ENCODE measurements at regions not wholly inside any gene's neighbourhood (a gene's known extent, or its start where the extent isn't known, plus 50 kb on each side); places are given as distances from the start of the nearest gene placed in this dataset.

DNA sequence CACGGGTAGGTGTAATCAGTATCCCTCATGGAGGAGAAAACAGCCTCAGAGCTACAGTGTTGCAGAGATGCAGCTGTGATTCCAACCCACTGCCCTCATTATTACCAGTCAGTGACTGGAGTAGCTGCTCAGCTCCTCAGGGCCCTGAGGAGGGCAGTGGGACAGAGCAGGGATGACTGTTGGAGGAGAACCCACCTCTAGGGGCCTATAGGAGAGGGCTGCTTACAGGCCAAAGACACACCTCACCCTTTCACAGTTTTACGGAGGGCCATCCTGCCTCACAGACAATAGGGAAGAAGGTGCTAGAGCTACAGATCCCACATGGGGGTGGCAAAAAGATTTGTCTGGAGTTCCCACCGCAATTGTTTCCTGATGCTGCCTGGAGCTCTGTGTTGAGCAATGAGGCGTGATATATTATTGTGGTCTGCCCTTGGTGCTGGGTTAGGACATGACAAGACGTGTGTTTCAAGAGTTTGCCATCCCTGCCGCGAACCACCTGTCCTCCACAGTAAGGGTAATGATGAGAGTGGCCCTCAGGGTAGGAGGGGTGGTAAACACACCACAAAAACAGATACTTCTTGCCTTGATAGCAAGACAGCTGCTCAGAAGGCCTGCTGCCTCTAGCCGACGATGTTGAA lies 140.5 kb upstream of the TPM1 start:
- Histone ChIP-seq H3K4me1 (peaks cover 9 to 33% (median 20%) of the 10 kb centered on the region in 4 donors), H3K27ac (peak overlapping the region in 2 of 5 donors; percentile 85 to 93), H3K27me3 (no peaks in the 10 kb centered on the region), H3K4me3 (no peak overlapping the region), H3K36me3 (no peaks in the 10 kb centered on the region), H3K9me3 (no peaks in the 10 kb centered on the region)
- no peak for DNase-seq
- intact Hi-C loops (cut with DNase I; ENCODE audit: low total_unique reads) = no loop called here
- TF ChIP-seq EP300 (IDR thresholded peaks at IDR 0.05) (no peak), POLR2A (IDR thresholded peaks at IDR 0.05) (no peak), POLR2AphosphoS5 (IDR thresholded peaks at IDR 0.05) (no peak)
- TF ChIP-seq, protein P1, sequence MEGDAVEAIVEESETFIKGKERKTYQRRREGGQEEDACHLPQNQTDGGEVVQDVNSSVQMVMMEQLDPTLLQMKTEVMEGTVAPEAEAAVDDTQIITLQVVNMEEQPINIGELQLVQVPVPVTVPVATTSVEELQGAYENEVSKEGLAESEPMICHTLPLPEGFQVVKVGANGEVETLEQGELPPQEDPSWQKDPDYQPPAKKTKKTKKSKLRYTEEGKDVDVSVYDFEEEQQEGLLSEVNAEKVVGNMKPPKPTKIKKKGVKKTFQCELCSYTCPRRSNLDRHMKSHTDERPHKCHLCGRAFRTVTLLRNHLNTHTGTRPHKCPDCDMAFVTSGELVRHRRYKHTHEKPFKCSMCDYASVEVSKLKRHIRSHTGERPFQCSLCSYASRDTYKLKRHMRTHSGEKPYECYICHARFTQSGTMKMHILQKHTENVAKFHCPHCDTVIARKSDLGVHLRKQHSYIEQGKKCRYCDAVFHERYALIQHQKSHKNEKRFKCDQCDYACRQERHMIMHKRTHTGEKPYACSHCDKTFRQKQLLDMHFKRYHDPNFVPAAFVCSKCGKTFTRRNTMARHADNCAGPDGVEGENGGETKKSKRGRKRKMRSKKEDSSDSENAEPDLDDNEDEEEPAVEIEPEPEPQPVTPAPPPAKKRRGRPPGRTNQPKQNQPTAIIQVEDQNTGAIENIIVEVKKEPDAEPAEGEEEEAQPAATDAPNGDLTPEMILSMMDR (IDR thresholded peaks at IDR 0.05) = no peak
- 88 to 98% (median 91%) methylated on average over 9 of the region's 9 CpGs for WGBS, 5 donors

DNA sequence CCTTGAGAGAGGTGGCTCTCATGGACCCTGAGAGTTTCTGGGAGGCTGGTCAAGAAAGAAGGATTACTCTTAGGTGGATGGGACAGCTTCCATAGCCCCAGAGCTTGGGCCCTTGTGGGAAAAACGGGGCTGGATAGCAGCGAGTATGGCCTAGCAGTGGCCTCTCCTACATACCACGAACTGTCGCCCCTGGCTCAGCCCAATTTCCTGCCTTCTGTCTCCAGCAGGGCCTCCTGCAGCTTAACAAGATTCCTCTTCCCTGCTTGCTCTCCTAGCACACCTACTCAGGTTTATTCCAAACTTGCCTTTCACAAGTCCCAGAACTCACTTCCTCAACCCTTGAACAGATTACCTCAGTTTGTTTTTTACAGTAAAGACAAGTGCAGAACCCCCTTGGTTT lies 139.7 kb upstream of the TPM1 start:
- TF ChIP-seq POLR2A (IDR thresholded peaks at IDR 0.05) (no peak), POLR2AphosphoS5 (IDR thresholded peaks at IDR 0.05) (no peak), EP300 (IDR thresholded peaks at IDR 0.05) (no peak)
- TF ChIP-seq, protein P1 (IDR thresholded peaks at IDR 0.05) = no peak
- Histone ChIP-seq H3K4me1 (peaks cover under 1 to 25% (median 12%) of the 10 kb centered on the region in 4 donors), H3K4me3 (no peak overlapping the region), H3K36me3 (no peaks in the 10 kb centered on the region), H3K27ac (peak overlapping the region in 1 of 5 donors; percentile 93), H3K9me3 (no peaks in the 10 kb centered on the region), H3K27me3 (no peaks in the 10 kb centered on the region)
- 84 to 93% (median 89%) methylated on average over 4 of the region's 4 CpGs for WGBS, 5 donors
- intact Hi-C loops (cut with DNase I; ENCODE audit: low total_unique reads) = no loop called here
- no peak for DNase-seq

DNA sequence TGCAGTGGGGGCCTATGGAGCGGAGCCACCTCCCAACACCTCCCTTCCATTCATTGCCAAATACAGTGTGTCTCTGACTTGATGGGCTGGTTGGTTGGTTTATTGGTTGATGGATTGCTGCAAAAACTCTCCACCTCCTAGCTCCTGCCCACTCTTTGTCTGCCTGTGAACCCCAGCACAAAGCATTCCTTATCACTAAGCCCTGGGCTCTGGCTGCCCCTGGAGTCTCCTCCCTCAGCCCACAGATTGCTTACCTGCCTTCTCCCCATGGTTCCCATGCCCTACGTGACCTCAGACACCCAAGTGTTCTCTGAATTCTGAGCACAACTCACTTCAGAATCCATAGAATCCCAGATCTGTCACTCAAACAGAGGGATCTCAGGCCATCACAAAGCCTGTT lies 139.1 kb upstream of the TPM1 start:
- Histone ChIP-seq H3K27me3 (no peaks in the 10 kb centered on the region), H3K4me1 (peaks cover 0 to 20% (median 8%) of the 10 kb centered on the region in 4 donors), H3K27ac (peak overlapping the region in 1 of 5 donors; percentile 93), H3K36me3 (no peaks in the 10 kb centered on the region), H3K9me3 (no peaks in the 10 kb centered on the region), H3K4me3 (no peak overlapping the region)
- DNase-seq = no peak
- TF ChIP-seq POLR2AphosphoS5 (IDR thresholded peaks at IDR 0.05) (no peak), EP300 (IDR thresholded peaks at IDR 0.05) (no peak), POLR2A (IDR thresholded peaks at IDR 0.05) (no peak)
- TF ChIP-seq, protein P1 (IDR thresholded peaks at IDR 0.05) = no peak
- intact Hi-C loops (cut with DNase I; ENCODE audit: low total_unique reads) = no loop called here
- 88 to 92% (median 88%) methylated on average over 2 of the region's 2 CpGs for WGBS, 5 donors

DNA sequence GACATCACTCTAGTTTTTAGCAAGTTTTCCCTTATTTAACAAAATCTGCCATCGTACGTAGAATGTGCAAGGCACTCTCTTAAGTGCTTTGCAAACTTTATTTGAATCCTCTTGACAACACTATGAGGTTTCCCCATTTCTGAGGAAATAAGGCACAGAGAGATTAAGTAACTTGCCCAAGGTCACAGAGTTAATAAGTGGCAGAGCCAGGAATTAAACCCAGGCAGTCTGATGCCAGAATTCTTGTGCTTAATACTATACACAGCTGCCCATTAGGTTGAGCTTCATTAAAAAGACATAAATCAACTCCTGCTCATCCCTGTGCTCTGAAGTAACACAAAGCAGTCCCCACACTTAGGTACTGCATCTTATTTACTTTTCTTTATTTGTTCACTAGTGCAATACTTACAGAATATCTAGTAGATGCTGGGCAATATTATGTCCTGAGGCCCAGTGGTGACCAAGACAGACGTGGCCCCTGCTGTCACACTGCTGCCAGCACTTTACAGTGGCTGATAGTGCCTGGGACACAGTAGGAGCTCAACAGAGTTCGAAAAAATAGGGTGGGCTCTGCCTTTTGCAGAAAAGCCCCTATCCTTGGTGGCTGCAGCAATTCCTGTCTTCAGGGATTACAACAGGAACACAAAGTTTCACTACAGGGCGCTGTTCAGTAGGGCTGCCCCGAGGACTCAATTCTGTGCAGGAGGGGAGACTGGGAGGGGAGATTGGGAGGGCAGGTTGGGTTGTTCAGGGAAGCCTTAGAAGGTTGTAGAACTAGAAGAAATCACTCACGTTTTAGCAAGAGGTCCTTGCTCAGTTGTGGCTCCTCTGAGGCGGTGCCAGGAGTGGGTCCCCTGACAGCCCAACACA lies 138.3 kb upstream of the TPM1 start:
- Histone ChIP-seq H3K36me3 (no peaks in the 10 kb centered on the region), H3K9me3 (no peaks in the 10 kb centered on the region), H3K4me1 (peaks cover 0 to 20% (median 7%) of the 10 kb centered on the region in 4 donors), H3K27ac (peak overlapping the region in 2 of 5 donors; percentile 17 to 93), H3K4me3 (no peak overlapping the region), H3K27me3 (no peaks in the 10 kb centered on the region)
- TF ChIP-seq EP300 (IDR thresholded peaks at IDR 0.05) (no peak), POLR2A (IDR thresholded peaks at IDR 0.05) (no peak), POLR2AphosphoS5 (IDR thresholded peaks at IDR 0.05) (no peak)
- TF ChIP-seq, protein P1 (IDR thresholded peaks at IDR 0.05) = no peak
- DNase-seq = no peak
- 64 to 82% (median 72%) methylated on average over 8 of the region's 8 CpGs for WGBS, 5 donors
- intact Hi-C loops (cut with DNase I; ENCODE audit: low total_unique reads) = no loop called here
